ENCODE measurements at regions not wholly inside any gene's neighbourhood (a gene's known extent, or its start where the extent isn't known, plus 50 kb on each side); places are given as distances from the start of the nearest gene placed in this dataset.
"Not testable (repeated sequence)": the region's sequence is repeated elsewhere in the genome, so short reads cannot be mapped to it uniquely, and the experiment has no call there.

- 93% methylated on average over 2 of the region's 2 CpGs for WGBS (ENCODE audit: insufficient coverage, low coverage, low lambda C conversion rate, missing lambda C conversion rate)
- intact Hi-C loops (cut with DNase I) = no loop called here
- DNase-seq (no peak), ATAC-seq (no peak)
- no peaks in the 10 kb centered on the region for H3K9me3 ChIP-seq
- H3K4me3 ChIP-seq = no peak overlapping the region
- no peaks in the 10 kb centered on the region for H3K27me3 ChIP-seq
- no peak for TF ChIP-seq CTCF (IDR thresholded peaks at IDR 0.05)
- TF ChIP-seq POLR2A (IDR thresholded peaks at IDR 0.05) = no peak
- H3K27ac ChIP-seq = no peak overlapping the region
- H3K36me3 ChIP-seq = no peaks in the 10 kb centered on the region
- H3K4me1 ChIP-seq = no peaks in the 10 kb centered on the region
Measured at GRCh38 chr6:71822625-71823024, 63.7 kb upstream of the RIMS1 start.

- ATAC-seq; H3K9me3 ChIP-seq; H3K27me3 ChIP-seq; intact Hi-C loops (cut with DNase I); H3K36me3 ChIP-seq; H3K4me3 ChIP-seq; H3K4me1 ChIP-seq; DNase-seq; H3K27ac ChIP-seq: not testable (repeated sequence)
- 88% methylated on average over 10 of the region's 25 CpGs for WGBS (ENCODE audit: insufficient coverage, low coverage, low lambda C conversion rate, missing lambda C conversion rate)
Measured at GRCh38 chr6:71832110-71832764, 54.1 kb upstream of the RIMS1 start.

MicroRNAs in the stretch of these regions (microRNA counts, 767-probe panel; counts per million panel counts)
- 4,189 counts per million, percentile 7 among the panel's probes with 10 or more counts for microRNA hsa-miR-30a-5p

Small RNA genes lying in the stretch of these regions (microRNA-seq; reads per million reads assigned to microRNA genes)
- gene MIR30A (6,536 to 6,563 reads per million in 2 donors), gene MIR30C2 (90.7 to 137 reads per million in 2 donors)

Small RNA genes lying in the stretch of these regions (small RNA-seq; reads per million reads assigned to genes)
- gene MIR30A (5,176 to 8,760 reads per million in 2 experiments), gene MIR30C2 (53.1 to 104 reads per million in 2 experiments), gene RNU4-66P (0.19 to 0.26 reads per million in 2 experiments)
